ENCODE measurements at regions not wholly inside any gene's neighbourhood (a gene's known extent, or its start where the extent isn't known, plus 50 kb on each side); places are given as distances from the start of the nearest gene placed in this dataset.

DNA sequence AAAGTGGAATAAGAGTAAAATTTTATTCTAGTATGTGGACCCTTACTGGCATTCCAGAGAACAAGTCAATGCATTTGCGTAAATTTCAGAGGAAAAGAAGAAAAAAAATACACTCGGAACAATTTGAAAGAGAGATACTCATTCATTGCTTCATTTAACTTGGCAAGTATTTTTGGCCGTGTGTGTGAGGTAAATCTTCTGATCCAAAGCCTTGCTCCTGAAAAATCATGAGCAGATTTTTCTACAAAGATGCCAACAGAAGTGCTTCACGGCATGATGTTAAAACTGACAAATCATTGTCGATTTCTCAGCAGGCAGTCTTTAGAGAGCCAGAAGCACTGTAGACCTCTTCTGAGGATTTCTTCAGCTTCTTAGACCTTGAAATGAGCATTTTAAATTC is 194.0 kb downstream of the COX18 start:
- TF ChIP-seq, protein P1, sequence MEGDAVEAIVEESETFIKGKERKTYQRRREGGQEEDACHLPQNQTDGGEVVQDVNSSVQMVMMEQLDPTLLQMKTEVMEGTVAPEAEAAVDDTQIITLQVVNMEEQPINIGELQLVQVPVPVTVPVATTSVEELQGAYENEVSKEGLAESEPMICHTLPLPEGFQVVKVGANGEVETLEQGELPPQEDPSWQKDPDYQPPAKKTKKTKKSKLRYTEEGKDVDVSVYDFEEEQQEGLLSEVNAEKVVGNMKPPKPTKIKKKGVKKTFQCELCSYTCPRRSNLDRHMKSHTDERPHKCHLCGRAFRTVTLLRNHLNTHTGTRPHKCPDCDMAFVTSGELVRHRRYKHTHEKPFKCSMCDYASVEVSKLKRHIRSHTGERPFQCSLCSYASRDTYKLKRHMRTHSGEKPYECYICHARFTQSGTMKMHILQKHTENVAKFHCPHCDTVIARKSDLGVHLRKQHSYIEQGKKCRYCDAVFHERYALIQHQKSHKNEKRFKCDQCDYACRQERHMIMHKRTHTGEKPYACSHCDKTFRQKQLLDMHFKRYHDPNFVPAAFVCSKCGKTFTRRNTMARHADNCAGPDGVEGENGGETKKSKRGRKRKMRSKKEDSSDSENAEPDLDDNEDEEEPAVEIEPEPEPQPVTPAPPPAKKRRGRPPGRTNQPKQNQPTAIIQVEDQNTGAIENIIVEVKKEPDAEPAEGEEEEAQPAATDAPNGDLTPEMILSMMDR (IDR thresholded peaks at IDR 0.05; ENCODE audit: low read depth, low read length, poor library complexity, severe bottlenecking) = no peak
- TF ChIP-seq EZH2phosphoT487 (IDR thresholded peaks at IDR 0.05; ENCODE audit: borderline replicate concordance, low read length) = no peak
